Sigmoid colon (tissue), 6 donors: ENCODE measurements at regions not wholly inside any gene's neighbourhood (a gene's known extent, or its start where the extent isn't known, plus 50 kb on each side); places are given as distances from the start of the nearest gene placed in this dataset.

Experiments used
- DNase-seq: peaks from one replicate; pipeline ENCODE4 v3.0.0-alpha.2; 2019
- H3K27ac ChIP-seq, 4 donors: fragments of 200-600 bp; sonication (generic); one replicate each; pipeline ENCODE4 v1.5.1; 2016 to 2019; ENCODE audit warnings: mild to moderate bottlenecking in 1 of 4
- H3K27me3 ChIP-seq, 3 donors: fragments of 200-600 bp; sonication (generic); one replicate each; pipeline ENCODE4 v1.5.1; 2019; ENCODE audit warnings: mild to moderate bottlenecking in 1 of 3
- H3K36me3 ChIP-seq, 4 donors: fragments of 200-600 bp; sonication (generic); one replicate each; pipeline ENCODE4 v1.5.1; 2016 to 2019
- H3K4me1 ChIP-seq, 4 donors: fragments of 200-600 bp; sonication (generic); one replicate each; pipeline ENCODE4 v1.5.1; 2017 to 2019
- H3K4me3 ChIP-seq, 4 donors: fragments of 200-600 bp; sonication (generic); one replicate each; pipeline ENCODE4 v1.5.1; 2017 to 2019; ENCODE audit warnings: mild to moderate bottlenecking in 2 of 4, moderate library complexity in 1 of 4
- H3K9me3 ChIP-seq, 4 donors: fragments of 200-600 bp in 3 of 4; sonication (generic) in 3 of 4; one replicate each; pipeline versions ENCODE4 v1.5.1 to v1.6.1; 2013 to 2019
- EP300 ChIP-seq, 4 donors: sonication (generic); formaldehyde crosslinking; IDR thresholded peaks; one replicate each; pipeline ENCODE4 v1.6.1; 2017; ENCODE audit warnings: antibody characterized with exemption in 4 of 4
- POLR2A ChIP-seq, 2 donors: fragments of 450-650 bp; IDR thresholded peaks; one replicate each; pipeline ENCODE4 v1.6.1; 2016; ENCODE audit warnings: antibody characterized with exemption in 2 of 2, mild to moderate bottlenecking in 2 of 2, moderate library complexity in 2 of 2
- POLR2AphosphoS5 ChIP-seq, 4 donors: sonication (generic); formaldehyde crosslinking; IDR thresholded peaks; one replicate each; pipeline ENCODE4 v1.6.1; 2017; ENCODE audit warnings: antibody characterized with exemption in 4 of 4
- WGBS, 2 donors: extraction: QIAGEN DNeasy Blood & Tissue Kit; methylation state at CpG; one replicate each; pipeline ENCODE4 v1.1.7; 2013; 5-methylcytosine and 5-hydroxymethylcytosine counted together
- intact Hi-C: fragments of 100-400 bp; cut with DNase I; formaldehyde crosslinking; loops from one replicate; pipeline ENCODE4 v1.15.1; 2023
- TF ChIP-seq, protein P1 (sequence below), 4 experiments: fragments of 450-650 bp in 3 of 4; fragments of 200-600 bp in 1 of 4; IDR thresholded peaks; one replicate each; pipeline ENCODE4 v1.5.1; 2016 to 2019; ENCODE audit warnings: antibody characterized with exemption in 4 of 4, mild to moderate bottlenecking in 3 of 4, moderate library complexity in 2 of 4
- donor health status: healthy with polysubstance abuse.
- donor health status: healthy.

GRCh38 chr6:68082086-68082485 is 553.0 kb upstream of the ADGRB3 start:
- H3K9me3 ChIP-seq, result no peaks in the 10 kb centered on the region
- no peaks in the 10 kb centered on the region for H3K27me3 ChIP-seq
- no peak overlapping the region for H3K27ac ChIP-seq
- intact Hi-C loops, result no loop called here
- no peaks in the 10 kb centered on the region for H3K4me1 ChIP-seq
- H3K36me3 ChIP-seq, result no peaks in the 10 kb centered on the region
- no peak overlapping the region for H3K4me3 ChIP-seq
- no peak for TF ChIP-seq POLR2A (IDR thresholded peaks at IDR 0.05)
- TF ChIP-seq POLR2AphosphoS5 (IDR thresholded peaks at IDR 0.05), result no peak
- TF ChIP-seq, protein P1, sequence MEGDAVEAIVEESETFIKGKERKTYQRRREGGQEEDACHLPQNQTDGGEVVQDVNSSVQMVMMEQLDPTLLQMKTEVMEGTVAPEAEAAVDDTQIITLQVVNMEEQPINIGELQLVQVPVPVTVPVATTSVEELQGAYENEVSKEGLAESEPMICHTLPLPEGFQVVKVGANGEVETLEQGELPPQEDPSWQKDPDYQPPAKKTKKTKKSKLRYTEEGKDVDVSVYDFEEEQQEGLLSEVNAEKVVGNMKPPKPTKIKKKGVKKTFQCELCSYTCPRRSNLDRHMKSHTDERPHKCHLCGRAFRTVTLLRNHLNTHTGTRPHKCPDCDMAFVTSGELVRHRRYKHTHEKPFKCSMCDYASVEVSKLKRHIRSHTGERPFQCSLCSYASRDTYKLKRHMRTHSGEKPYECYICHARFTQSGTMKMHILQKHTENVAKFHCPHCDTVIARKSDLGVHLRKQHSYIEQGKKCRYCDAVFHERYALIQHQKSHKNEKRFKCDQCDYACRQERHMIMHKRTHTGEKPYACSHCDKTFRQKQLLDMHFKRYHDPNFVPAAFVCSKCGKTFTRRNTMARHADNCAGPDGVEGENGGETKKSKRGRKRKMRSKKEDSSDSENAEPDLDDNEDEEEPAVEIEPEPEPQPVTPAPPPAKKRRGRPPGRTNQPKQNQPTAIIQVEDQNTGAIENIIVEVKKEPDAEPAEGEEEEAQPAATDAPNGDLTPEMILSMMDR (IDR thresholded peaks at IDR 0.05), result no peak
- no peak for TF ChIP-seq EP300 (IDR thresholded peaks at IDR 0.05)
- DNase-seq, result no peak

DNA sequence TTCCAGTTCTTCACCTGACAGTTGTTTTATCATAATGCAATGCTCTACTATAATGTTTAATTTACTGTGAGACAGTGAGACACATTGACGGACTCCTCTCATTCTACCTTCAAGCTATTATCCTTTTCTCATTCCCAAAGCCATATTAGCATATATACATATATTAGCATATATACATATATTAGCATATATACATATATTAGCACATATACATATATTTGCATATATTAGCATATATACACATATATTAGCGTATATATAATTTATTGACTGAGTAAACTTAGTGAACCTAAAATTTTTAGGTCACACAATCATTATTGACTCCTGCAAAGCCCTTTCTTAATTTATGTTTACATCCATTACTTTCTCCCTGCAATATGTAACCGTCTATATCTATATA is 555.0 kb upstream of the ADGRB3 start:
- Histone ChIP-seq H3K9me3 (no peaks in the 10 kb centered on the region), H3K4me3 (no peak overlapping the region), H3K36me3 (no peaks in the 10 kb centered on the region), H3K4me1 (no peaks in the 10 kb centered on the region), H3K27me3 (no peaks in the 10 kb centered on the region), H3K27ac (no peak overlapping the region)
- TF ChIP-seq POLR2A (IDR thresholded peaks at IDR 0.05) (no peak), POLR2AphosphoS5 (IDR thresholded peaks at IDR 0.05) (no peak), EP300 (IDR thresholded peaks at IDR 0.05) (no peak)
- TF ChIP-seq, protein P1 (IDR thresholded peaks at IDR 0.05), result no peak
- no peak for DNase-seq
- intact Hi-C loops, result no loop called here
- WGBS, 2 donors, result 60 to 63% methylated on average over 3 of the region's 3 CpGs

DNA sequence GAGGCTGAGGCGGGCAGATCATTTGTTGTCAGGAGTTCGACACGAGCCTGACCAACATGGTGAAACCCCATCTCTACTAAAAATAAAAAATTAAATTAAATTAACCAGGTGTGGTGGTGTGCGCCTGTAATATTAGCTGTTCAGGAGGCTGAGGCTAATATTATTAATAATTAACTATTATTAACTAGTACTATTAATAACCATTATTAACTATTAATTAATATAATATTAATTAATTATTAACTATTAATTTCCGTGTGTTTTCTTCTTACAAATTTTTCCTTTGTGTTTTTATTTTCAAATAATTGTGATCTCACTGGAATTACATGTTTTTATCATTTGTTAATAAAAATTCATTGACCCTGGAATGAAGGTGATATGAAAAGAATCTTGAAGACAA is 557.4 kb upstream of the ADGRB3 start:
- Histone ChIP-seq H3K4me1 (no peaks in the 10 kb centered on the region), H3K27ac (no peak overlapping the region), H3K4me3 (no peak overlapping the region), H3K9me3 (no peaks in the 10 kb centered on the region), H3K27me3 (no peaks in the 10 kb centered on the region), H3K36me3 (no peaks in the 10 kb centered on the region)
- intact Hi-C loops, result no loop called here
- 68 to 83% methylated on average over 5 of the region's 5 CpGs for WGBS, 2 donors
- TF ChIP-seq, protein P1 (IDR thresholded peaks at IDR 0.05), result no peak
- TF ChIP-seq POLR2AphosphoS5 (IDR thresholded peaks at IDR 0.05), result no peak
- TF ChIP-seq EP300 (IDR thresholded peaks at IDR 0.05), result no peak
- no peak for TF ChIP-seq POLR2A (IDR thresholded peaks at IDR 0.05)
- DNase-seq, result no peak

DNA sequence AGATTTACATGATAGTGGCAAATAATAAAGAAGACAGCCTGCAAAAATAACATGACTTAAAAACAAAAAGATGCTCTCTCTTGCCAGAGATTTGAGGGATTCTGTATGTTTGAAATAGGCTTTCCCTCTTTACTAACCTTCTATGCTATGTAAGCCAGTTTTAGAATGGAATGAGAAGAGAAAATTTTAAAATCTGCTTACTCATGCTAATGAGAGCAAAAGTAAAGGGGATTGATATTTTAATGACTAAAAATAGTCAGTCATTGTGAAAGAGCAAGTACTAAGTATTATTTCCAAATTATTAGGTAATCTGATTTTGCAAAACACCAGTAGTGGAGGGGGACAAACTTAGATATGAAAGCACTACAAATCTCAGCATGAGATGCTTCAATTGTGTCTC is 563.3 kb upstream of the ADGRB3 start:
- Histone ChIP-seq H3K4me1 (no peaks in the 10 kb centered on the region), H3K27ac (no peak overlapping the region), H3K9me3 (no peaks in the 10 kb centered on the region), H3K27me3 (no peaks in the 10 kb centered on the region), H3K36me3 (no peaks in the 10 kb centered on the region), H3K4me3 (no peak overlapping the region)
- no peak for DNase-seq
- intact Hi-C loops, result no loop called here
- TF ChIP-seq POLR2A (IDR thresholded peaks at IDR 0.05) (no peak), EP300 (IDR thresholded peaks at IDR 0.05) (no peak), POLR2AphosphoS5 (IDR thresholded peaks at IDR 0.05) (no peak)
- TF ChIP-seq, protein P1 (IDR thresholded peaks at IDR 0.05), result no peak

DNA sequence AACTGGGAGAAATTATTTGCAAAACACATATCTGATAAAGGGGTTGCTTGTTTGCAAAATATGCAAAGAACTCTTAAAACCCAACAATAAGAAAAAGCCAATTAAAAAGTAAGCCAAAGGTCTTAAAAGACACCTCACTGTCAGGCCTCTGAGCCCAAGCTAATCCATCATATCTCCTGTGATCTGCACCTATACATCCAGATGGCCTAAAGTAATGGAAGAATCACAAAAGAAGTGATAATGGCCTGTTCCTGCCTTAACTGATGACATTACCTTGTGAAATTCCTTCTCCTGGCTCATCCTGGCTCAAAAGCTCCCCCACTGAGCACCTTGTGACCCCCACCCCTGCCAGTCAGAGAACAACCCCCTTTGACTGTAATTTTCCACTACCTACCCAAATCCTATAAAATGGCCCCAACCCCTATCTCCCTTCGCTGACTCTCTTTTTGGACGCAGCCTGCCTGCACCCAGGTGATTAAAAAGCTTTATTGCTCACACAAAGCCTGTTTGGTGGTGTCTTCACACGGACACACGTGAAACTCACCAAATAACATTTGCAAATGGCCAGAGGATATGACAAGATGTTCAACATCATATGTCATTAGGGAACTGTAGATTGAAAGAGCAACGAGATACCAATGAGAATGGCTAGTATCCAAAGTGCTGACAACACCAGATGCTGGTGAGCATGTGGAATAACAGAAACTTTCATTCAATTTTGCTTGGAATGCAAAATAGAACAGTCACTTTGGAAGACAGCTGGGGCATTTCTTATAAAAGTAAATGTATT is 565.0 kb upstream of the ADGRB3 start:
- WGBS, 2 donors, result 41 to 54% methylated on average over 5 of the region's 5 CpGs
- intact Hi-C loops, result no loop called here
- Histone ChIP-seq H3K4me1 (no peaks in the 10 kb centered on the region), H3K4me3 (no peak overlapping the region), H3K27me3 (no peaks in the 10 kb centered on the region), H3K9me3 (no peaks in the 10 kb centered on the region), H3K36me3 (no peaks in the 10 kb centered on the region), H3K27ac (no peak overlapping the region)
- TF ChIP-seq, protein P1 (IDR thresholded peaks at IDR 0.05), result no peak
- no peak for TF ChIP-seq POLR2AphosphoS5 (IDR thresholded peaks at IDR 0.05)
- no peak for TF ChIP-seq POLR2A (IDR thresholded peaks at IDR 0.05)
- TF ChIP-seq EP300 (IDR thresholded peaks at IDR 0.05), result no peak
- DNase-seq, result no peak
